ENCODE measurements at regions not wholly inside any gene's neighbourhood (a gene's known extent, or its start where the extent isn't known, plus 50 kb on each side); places are given as distances from the start of the nearest gene placed in this dataset.

DNA sequence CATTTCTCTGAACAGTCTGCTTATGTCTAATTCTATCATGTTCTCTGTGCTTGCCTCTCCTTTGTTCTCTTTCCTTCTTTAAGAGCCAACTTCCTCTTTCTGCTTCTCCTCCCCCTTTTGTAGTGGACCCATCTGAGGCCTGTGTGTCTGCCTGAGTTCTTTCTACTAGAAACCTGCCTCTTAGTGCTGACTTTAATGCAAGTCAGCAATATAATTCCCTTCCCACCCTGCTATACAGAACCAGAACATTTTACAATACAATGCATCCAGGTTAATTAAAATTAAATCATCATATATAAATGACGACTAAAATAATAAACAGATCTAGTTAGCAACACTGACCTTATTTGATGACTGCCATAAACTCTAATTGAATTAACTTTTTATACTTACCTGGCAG, 82.6 kb upstream of the GAS1 start:
- TF ChIP-seq POLR2AphosphoS5 (IDR thresholded peaks at IDR 0.05; ENCODE audit: low read depth) = no peak
- DNase-seq (ENCODE audit: low read depth in 1 of 2, low spot score in 1 of 2) = no peak
- H3K27me3 ChIP-seq (ENCODE audit: insufficient read depth, poor library complexity, severe bottlenecking) = no peaks in the 10 kb centered on the region
- H3K27ac ChIP-seq (replicated peaks) = no peak overlapping the region
- no peak overlapping the region for H3K4me3 ChIP-seq (replicated peaks; ENCODE audit: insufficient read depth, low read length)

DNA sequence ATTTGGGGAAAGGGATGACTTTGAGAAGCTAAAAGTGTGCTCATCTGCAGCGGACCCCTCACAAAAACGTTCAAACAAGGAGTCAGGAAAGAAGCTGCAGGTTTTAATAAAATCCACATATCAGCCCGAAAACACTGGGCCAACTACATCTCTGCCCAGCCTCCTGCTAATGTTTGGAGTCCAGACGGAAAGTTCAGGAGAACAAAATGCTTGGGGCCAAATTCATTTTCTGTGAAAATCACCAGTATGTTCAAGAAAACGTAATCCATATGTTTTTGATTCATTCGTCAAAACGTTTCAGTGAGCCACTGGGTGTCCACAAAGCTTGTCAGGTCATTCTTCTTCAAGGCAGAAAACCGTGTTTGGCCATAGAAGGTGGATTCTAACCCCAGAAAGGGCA, 87.5 kb upstream of the GAS1 start:
- DNase-seq (ENCODE audit: low read depth in 1 of 2, low spot score in 1 of 2) = no peak
- H3K4me3 ChIP-seq (replicated peaks; ENCODE audit: insufficient read depth, low read length) = no peak overlapping the region
- no peak overlapping the region for H3K27ac ChIP-seq (replicated peaks)
- no peak for TF ChIP-seq SPI1 (IDR thresholded peaks at IDR 0.05; ENCODE audit: borderline replicate concordance, low read depth)
- TF ChIP-seq, protein P1, sequence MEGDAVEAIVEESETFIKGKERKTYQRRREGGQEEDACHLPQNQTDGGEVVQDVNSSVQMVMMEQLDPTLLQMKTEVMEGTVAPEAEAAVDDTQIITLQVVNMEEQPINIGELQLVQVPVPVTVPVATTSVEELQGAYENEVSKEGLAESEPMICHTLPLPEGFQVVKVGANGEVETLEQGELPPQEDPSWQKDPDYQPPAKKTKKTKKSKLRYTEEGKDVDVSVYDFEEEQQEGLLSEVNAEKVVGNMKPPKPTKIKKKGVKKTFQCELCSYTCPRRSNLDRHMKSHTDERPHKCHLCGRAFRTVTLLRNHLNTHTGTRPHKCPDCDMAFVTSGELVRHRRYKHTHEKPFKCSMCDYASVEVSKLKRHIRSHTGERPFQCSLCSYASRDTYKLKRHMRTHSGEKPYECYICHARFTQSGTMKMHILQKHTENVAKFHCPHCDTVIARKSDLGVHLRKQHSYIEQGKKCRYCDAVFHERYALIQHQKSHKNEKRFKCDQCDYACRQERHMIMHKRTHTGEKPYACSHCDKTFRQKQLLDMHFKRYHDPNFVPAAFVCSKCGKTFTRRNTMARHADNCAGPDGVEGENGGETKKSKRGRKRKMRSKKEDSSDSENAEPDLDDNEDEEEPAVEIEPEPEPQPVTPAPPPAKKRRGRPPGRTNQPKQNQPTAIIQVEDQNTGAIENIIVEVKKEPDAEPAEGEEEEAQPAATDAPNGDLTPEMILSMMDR (IDR thresholded peaks at IDR 0.05; ENCODE audit: insufficient read depth, low read length) = no peak
- TF ChIP-seq, protein P2, sequence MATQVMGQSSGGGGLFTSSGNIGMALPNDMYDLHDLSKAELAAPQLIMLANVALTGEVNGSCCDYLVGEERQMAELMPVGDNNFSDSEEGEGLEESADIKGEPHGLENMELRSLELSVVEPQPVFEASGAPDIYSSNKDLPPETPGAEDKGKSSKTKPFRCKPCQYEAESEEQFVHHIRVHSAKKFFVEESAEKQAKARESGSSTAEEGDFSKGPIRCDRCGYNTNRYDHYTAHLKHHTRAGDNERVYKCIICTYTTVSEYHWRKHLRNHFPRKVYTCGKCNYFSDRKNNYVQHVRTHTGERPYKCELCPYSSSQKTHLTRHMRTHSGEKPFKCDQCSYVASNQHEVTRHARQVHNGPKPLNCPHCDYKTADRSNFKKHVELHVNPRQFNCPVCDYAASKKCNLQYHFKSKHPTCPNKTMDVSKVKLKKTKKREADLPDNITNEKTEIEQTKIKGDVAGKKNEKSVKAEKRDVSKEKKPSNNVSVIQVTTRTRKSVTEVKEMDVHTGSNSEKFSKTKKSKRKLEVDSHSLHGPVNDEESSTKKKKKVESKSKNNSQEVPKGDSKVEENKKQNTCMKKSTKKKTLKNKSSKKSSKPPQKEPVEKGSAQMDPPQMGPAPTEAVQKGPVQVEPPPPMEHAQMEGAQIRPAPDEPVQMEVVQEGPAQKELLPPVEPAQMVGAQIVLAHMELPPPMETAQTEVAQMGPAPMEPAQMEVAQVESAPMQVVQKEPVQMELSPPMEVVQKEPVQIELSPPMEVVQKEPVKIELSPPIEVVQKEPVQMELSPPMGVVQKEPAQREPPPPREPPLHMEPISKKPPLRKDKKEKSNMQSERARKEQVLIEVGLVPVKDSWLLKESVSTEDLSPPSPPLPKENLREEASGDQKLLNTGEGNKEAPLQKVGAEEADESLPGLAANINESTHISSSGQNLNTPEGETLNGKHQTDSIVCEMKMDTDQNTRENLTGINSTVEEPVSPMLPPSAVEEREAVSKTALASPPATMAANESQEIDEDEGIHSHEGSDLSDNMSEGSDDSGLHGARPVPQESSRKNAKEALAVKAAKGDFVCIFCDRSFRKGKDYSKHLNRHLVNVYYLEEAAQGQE (IDR thresholded peaks at IDR 0.05; ENCODE audit: insufficient replicate concordance, low read depth) = no peak
- TF ChIP-seq POLR2AphosphoS5 (IDR thresholded peaks at IDR 0.05; ENCODE audit: low read depth) = no peak
- no peak for TF ChIP-seq GABPA (IDR thresholded peaks at IDR 0.05; ENCODE audit: low read depth)
- no peaks in the 10 kb centered on the region for H3K27me3 ChIP-seq (ENCODE audit: insufficient read depth, poor library complexity, severe bottlenecking)

DNA sequence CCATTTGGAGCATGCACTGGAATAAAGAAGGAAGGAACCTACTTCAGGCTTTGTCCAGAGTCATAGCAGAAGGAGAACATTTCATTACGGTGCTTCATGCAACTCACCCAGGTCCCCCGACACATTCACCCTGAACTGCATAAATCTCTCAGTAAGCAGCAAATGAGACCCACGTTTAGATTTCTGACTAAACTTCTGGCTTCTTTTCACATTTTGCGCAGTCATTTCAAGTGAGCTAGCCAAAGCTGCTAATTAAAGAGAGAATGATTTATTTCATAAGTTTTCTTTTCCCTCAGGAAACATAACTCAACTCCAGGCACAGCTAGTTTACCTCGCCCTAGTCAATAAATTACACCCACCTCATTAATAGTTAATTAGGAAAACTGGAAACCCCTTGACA, 88.6 kb upstream of the GAS1 start:
- TF ChIP-seq, protein P2 (IDR thresholded peaks at IDR 0.05; ENCODE audit: insufficient replicate concordance, low read depth) = no peak
- TF ChIP-seq, protein P1 (IDR thresholded peaks at IDR 0.05; ENCODE audit: insufficient read depth, low read length) = no peak
- TF ChIP-seq SPI1 (IDR thresholded peaks at IDR 0.05; ENCODE audit: borderline replicate concordance, low read depth) = no peak
- no peak for TF ChIP-seq POLR2AphosphoS5 (IDR thresholded peaks at IDR 0.05; ENCODE audit: low read depth)
- no peak for TF ChIP-seq GABPA (IDR thresholded peaks at IDR 0.05; ENCODE audit: low read depth)
- Histone ChIP-seq H3K27ac (replicated peaks) (no peak overlapping the region), H3K4me3 (replicated peaks; ENCODE audit: insufficient read depth, low read length) (no peak overlapping the region), H3K27me3 (ENCODE audit: insufficient read depth, poor library complexity, severe bottlenecking) (no peaks in the 10 kb centered on the region)
- DNase-seq (ENCODE audit: low read depth in 1 of 2, low spot score in 1 of 2) = no peak

DNA sequence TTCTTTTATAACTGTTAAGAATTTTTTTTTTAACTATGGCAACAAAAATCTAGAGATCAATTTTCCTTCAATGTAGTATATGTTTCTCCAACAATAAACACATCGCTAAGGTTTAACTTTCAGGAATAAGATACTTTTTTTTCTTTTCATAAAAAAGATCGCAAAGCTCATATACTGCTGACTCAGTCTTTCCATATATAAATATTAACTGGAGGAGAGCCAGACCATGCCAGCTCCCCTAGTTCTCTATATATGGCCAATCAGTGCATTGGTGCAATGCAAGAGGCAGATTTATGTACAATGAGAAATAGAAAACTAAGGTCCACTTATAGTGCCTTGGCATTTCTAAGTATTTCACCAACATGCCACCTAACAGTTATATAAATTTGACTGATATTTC, 89.2 kb upstream of the GAS1 start:
- H3K27ac ChIP-seq (replicated peaks) = no peak overlapping the region
- no peak for DNase-seq (ENCODE audit: low read depth in 1 of 2, low spot score in 1 of 2)
- H3K27me3 ChIP-seq (ENCODE audit: insufficient read depth, poor library complexity, severe bottlenecking) = no peaks in the 10 kb centered on the region
- no peak overlapping the region for H3K4me3 ChIP-seq (replicated peaks; ENCODE audit: insufficient read depth, low read length)
- TF ChIP-seq, protein P2 (IDR thresholded peaks at IDR 0.05; ENCODE audit: insufficient replicate concordance, low read depth) = no peak
- TF ChIP-seq, protein P1 (IDR thresholded peaks at IDR 0.05; ENCODE audit: insufficient read depth, low read length) = no peak
- TF ChIP-seq POLR2AphosphoS5 (IDR thresholded peaks at IDR 0.05; ENCODE audit: low read depth) (no peak), GABPA (IDR thresholded peaks at IDR 0.05; ENCODE audit: low read depth) (no peak), SPI1 (IDR thresholded peaks at IDR 0.05; ENCODE audit: borderline replicate concordance, low read depth) (no peak)
